Endodermal cell (in vitro differentiated cells): ENCODE measurements at regions not wholly inside any gene's neighbourhood (a gene's known extent, or its start where the extent isn't known, plus 50 kb on each side); places are given as distances from the start of the nearest gene placed in this dataset.

Experiments used
- DNase-seq: peaks from one replicate; pipeline ENCODE4 v3.0.0-alpha.2; 2017
- H3K27ac ChIP-seq: 2 replicates; pipeline ENCODE4 v1.5.1; 2013; ENCODE audit warnings: mild to moderate bottlenecking, low read depth, low read length, moderate library complexity
- H3K27me3 ChIP-seq: 2 replicates; pipeline ENCODE4 v1.6.1; 2013; ENCODE audit warnings: mild to moderate bottlenecking, low read length, moderate library complexity; ENCODE audit not compliant: insufficient read depth, control insufficient read depth, poor library complexity, severe bottlenecking
- H3K36me3 ChIP-seq: 2 replicates; pipeline ENCODE4 v1.7.0; 2013; ENCODE audit warnings: mild to moderate bottlenecking, low read length, moderate library complexity; ENCODE audit not compliant: control insufficient read depth, insufficient read depth
- H3K4me1 ChIP-seq: one replicate; pipeline ENCODE4 v1.7.0; 2013; ENCODE audit warnings: low read length; ENCODE audit not compliant: control insufficient read depth, insufficient read depth
- H3K4me3 ChIP-seq: 2 replicates; pipeline ENCODE4 v1.5.1; 2013; ENCODE audit warnings: mild to moderate bottlenecking, low read length, moderate library complexity
- H3K9ac ChIP-seq: 2 replicates; pipeline ENCODE4 v1.6.1; 2013; ENCODE audit warnings: mild to moderate bottlenecking, low read length, moderate library complexity; ENCODE audit not compliant: poor library complexity, severe bottlenecking; ENCODE audit errors: extremely low read depth
- H3K9me3 ChIP-seq: 2 replicates; pipeline ENCODE4 v1.6.1; 2013; ENCODE audit warnings: mild to moderate bottlenecking, low read length, moderate library complexity; ENCODE audit not compliant: control insufficient read depth
- H3K27ac Mint-ChIP-seq: 2 replicates; pipeline ENCODE4 v1.8.0; 2020; ENCODE audit warnings: mixed read lengths
- H3K27me3 Mint-ChIP-seq: 2 replicates; pipeline ENCODE4 v1.8.0; 2021; ENCODE audit warnings: mild to moderate bottlenecking, mixed read lengths; ENCODE audit not compliant: insufficient read depth
- H3K36me3 Mint-ChIP-seq: 2 replicates; pipeline ENCODE4 v1.8.0; 2020; ENCODE audit warnings: low read depth, mixed read lengths
- H3K4me1 Mint-ChIP-seq: 2 replicates; pipeline ENCODE4 v1.8.0; 2020; ENCODE audit warnings: mixed read lengths
- H3K4me3 Mint-ChIP-seq: 2 replicates; pipeline ENCODE4 v1.8.0; 2020; ENCODE audit warnings: mild to moderate bottlenecking, moderate library complexity, mixed read lengths
- H3K9me3 Mint-ChIP-seq: 2 replicates; pipeline ENCODE4 v1.8.0; 2020; ENCODE audit warnings: mild to moderate bottlenecking, mixed read lengths
- WGBS, 2 experiments: methylation state at CpG; one replicate each; pipeline versions ENCODE4 v1.1.5 to v1.1.7; 2013; ENCODE audit warnings: missing lambda C conversion rate in 2 of 2, mixed read lengths in 1 of 2; ENCODE audit not compliant: insufficient coverage in 1 of 2, insufficient read length in 1 of 2; 5-methylcytosine and 5-hydroxymethylcytosine counted together
- TF ChIP-seq, protein P1 (sequence below): fragments of 200-600 bp; sonication (generic); conservative IDR thresholded peaks from 2 replicates; pipeline ENCODE4 v1.5.0; 2021; ENCODE audit warnings: antibody characterized with exemption, mild to moderate bottlenecking

DNA sequence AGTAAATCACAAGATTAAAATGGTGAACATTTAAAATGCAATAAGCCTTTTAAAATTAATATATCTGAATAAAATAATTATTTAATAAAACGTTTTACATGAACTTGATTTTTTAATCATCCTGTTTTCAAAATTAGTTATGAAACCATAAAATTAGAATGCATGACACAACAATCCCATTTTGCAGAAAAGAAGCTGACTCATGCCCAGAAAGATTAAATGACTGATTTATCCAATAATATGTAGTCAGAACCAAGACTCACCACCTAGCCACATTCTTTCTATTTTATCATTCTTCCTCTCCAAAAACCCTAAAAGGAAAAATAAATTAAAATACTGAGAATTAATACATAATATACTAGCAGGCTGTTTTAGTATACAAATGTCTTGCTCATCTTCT is 83.0 kb upstream of the LGR5 start:
- TF ChIP-seq, protein P1, sequence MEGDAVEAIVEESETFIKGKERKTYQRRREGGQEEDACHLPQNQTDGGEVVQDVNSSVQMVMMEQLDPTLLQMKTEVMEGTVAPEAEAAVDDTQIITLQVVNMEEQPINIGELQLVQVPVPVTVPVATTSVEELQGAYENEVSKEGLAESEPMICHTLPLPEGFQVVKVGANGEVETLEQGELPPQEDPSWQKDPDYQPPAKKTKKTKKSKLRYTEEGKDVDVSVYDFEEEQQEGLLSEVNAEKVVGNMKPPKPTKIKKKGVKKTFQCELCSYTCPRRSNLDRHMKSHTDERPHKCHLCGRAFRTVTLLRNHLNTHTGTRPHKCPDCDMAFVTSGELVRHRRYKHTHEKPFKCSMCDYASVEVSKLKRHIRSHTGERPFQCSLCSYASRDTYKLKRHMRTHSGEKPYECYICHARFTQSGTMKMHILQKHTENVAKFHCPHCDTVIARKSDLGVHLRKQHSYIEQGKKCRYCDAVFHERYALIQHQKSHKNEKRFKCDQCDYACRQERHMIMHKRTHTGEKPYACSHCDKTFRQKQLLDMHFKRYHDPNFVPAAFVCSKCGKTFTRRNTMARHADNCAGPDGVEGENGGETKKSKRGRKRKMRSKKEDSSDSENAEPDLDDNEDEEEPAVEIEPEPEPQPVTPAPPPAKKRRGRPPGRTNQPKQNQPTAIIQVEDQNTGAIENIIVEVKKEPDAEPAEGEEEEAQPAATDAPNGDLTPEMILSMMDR, result no peak
- H3K4me1 Mint-ChIP-seq, result no peaks in the 10 kb centered on the region
- H3K27me3 Mint-ChIP-seq, result no peaks in the 10 kb centered on the region
- no peak for DNase-seq
- H3K36me3 ChIP-seq, result no peaks in the 10 kb centered on the region
- H3K36me3 Mint-ChIP-seq, result no peaks in the 10 kb centered on the region
- no peak overlapping the region for H3K27ac Mint-ChIP-seq
- peaks cover 16% of the 10 kb centered on the region for H3K9me3 ChIP-seq
- H3K9ac ChIP-seq, result no peak overlapping the region
- H3K4me3 ChIP-seq, result no peak overlapping the region
- no peak overlapping the region for H3K27ac ChIP-seq
- H3K27me3 ChIP-seq, result no peaks in the 10 kb centered on the region
- 71% methylated on average over 1 of the region's 1 CpG; no CpG with 5 or more reads in 1 of the 2 experiments for WGBS, 2 experiments
- H3K9me3 Mint-ChIP-seq, result peaks cover 27% of the 10 kb centered on the region
- peaks cover 2% of the 10 kb centered on the region for H3K4me1 ChIP-seq
- H3K4me3 Mint-ChIP-seq, result no peak overlapping the region

DNA sequence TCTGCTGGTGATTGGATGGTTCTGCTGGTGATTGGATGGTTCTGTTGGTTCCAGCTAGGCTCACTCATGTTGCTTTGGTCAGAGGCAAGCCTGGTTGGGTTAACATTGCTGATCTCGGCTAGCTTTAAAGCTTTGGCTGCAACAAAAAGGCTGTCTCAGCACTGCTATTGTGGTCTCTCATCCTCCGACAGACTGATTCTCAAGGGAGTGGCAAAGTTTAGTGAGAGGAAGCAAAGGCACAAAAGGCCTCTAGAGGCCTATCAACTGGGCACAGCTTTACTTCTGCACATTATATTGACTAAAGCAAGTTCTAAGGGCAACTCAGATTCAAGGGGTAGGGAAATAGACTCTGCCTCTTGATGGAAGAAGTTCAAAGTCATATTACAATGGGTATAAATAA is 84.7 kb upstream of the LGR5 start:
- H3K4me3 Mint-ChIP-seq, result no peak overlapping the region

GRCh38 chr12:71353607-71354006 is 86.0 kb upstream of the LGR5 start:
- Histone ChIP-seq H3K27me3 (no peaks in the 10 kb centered on the region), H3K9ac (no peak overlapping the region), H3K27ac (no peak overlapping the region), H3K36me3 (no peaks in the 10 kb centered on the region), H3K4me1 (peaks cover 2% of the 10 kb centered on the region), H3K9me3 (peaks cover 5% of the 10 kb centered on the region), H3K4me3 (no peak overlapping the region)
- 89% methylated on average over 2 of the region's 2 CpGs; no CpG with 5 or more reads in 1 of the 2 experiments for WGBS, 2 experiments
- TF ChIP-seq, protein P1, result no peak
- Mint-ChIP-seq H3K36me3 (no peaks in the 10 kb centered on the region), H3K4me1 (peaks cover 10% of the 10 kb centered on the region), H3K27ac (no peak overlapping the region), H3K9me3 (peaks cover 6% of the 10 kb centered on the region), H3K4me3 (no peak overlapping the region), H3K27me3 (no peaks in the 10 kb centered on the region)
- DNase-seq, result no peak

More for the DNA sequence above, 84.7 kb upstream of the LGR5 start:
- H3K4me1 ChIP-seq, result peaks cover 2% of the 10 kb centered on the region
- no peaks in the 10 kb centered on the region for H3K36me3 Mint-ChIP-seq
- no peak overlapping the region for H3K9ac ChIP-seq
- peaks cover 12% of the 10 kb centered on the region for H3K9me3 ChIP-seq
- H3K36me3 ChIP-seq, result no peaks in the 10 kb centered on the region
- H3K9me3 Mint-ChIP-seq, result peaks cover 14% of the 10 kb centered on the region
- H3K27me3 ChIP-seq, result no peaks in the 10 kb centered on the region
- H3K4me3 ChIP-seq, result no peak overlapping the region
- TF ChIP-seq, protein P1, result peak; percentile 12
- WGBS, 2 experiments, result 86% methylated on average over 2 of the region's 2 CpGs; no CpG with 5 or more reads in 1 of the 2 experiments
- H3K27me3 Mint-ChIP-seq, result no peaks in the 10 kb centered on the region
- no peak overlapping the region for H3K27ac ChIP-seq
- no peak overlapping the region for H3K27ac Mint-ChIP-seq
- DNase-seq, result no peak
- peaks cover 10% of the 10 kb centered on the region for H3K4me1 Mint-ChIP-seq
